ENCODE measurements at regions not wholly inside any gene's neighbourhood (a gene's known extent, or its start where the extent isn't known, plus 50 kb on each side); places are given as distances from the start of the nearest gene placed in this dataset.

GRCh38 chr7:24492576-24492975 lies 80.7 kb upstream of the PALS2 start:
- intact Hi-C loops (cut with DNase I, micrococcal nuclease), result no loop called here
- Mint-ChIP-seq H3K4me3 (no peak overlapping the region), H3K36me3 (ENCODE audit: low read depth) (no peaks in the 10 kb centered on the region), H3K9me3 (ENCODE audit: low read depth) (no peaks in the 10 kb centered on the region), H3K27ac (no peak overlapping the region), H3K4me1 (no peaks in the 10 kb centered on the region), H3K27me3 (peaks cover 18% of the 10 kb centered on the region)
- DNase-seq, result no peak
- CTCF ChIA-PET, result no interaction called here
- POLR2A ChIA-PET, result interaction anchor here (0.6 kb wide), 1 partner anchor 37 kb away, joined by 3 read pairs; no protein-coding TSS in a partner anchor
- no peak for ATAC-seq

- CTCF ChIA-PET, result no interaction called here
- POLR2A ChIA-PET, result no interaction called here
- no peaks in the 10 kb centered on the region for H3K9me3 Mint-ChIP-seq (ENCODE audit: low read depth)
- H3K4me1 Mint-ChIP-seq, result no peaks in the 10 kb centered on the region
- H3K27ac Mint-ChIP-seq, result no peak overlapping the region
- H3K4me3 Mint-ChIP-seq, result no peak overlapping the region
- H3K27me3 Mint-ChIP-seq, result peaks cover 13% of the 10 kb centered on the region
- ATAC-seq, result no peak
- intact Hi-C loops (cut with DNase I, micrococcal nuclease), result no loop called here
- DNase-seq, result no peak
- H3K36me3 Mint-ChIP-seq (ENCODE audit: low read depth), result no peaks in the 10 kb centered on the region
Measured at GRCh38 chr7:24494832-24495231, 78.4 kb upstream of the PALS2 start.

DNA sequence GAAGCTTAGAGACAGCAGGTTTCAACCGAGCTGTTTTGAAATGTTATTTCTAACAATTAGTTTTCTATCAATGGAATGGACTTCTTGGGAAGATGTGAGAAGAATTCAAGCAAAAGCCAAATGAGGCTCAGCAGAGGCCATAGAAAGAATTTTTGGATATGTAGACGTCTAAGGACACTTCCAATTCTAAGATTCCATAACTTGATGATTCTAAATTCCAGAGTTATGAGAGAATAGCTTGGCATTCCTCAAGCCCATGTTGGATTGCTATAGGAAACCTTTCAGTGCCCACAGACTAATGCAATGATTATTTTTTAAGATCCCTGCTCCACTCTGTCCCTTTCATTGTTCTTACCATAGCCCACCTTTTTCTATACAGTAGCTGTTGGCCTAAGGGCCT lies 77.2 kb upstream of the PALS2 start:
- no peak overlapping the region for H3K27ac Mint-ChIP-seq
- H3K4me1 Mint-ChIP-seq, result no peaks in the 10 kb centered on the region
- peaks cover 6% of the 10 kb centered on the region for H3K27me3 Mint-ChIP-seq
- intact Hi-C loops (cut with DNase I, micrococcal nuclease), result no loop called here
- CTCF ChIA-PET, result interaction anchor here (0.8 kb wide), 1 partner anchor 173 kb away, joined by 3 read pairs; no protein-coding TSS in a partner anchor
- no peak overlapping the region for H3K4me3 Mint-ChIP-seq
- ATAC-seq (no peak), DNase-seq (no peak)
- H3K9me3 Mint-ChIP-seq (ENCODE audit: low read depth), result no peaks in the 10 kb centered on the region
- POLR2A ChIA-PET, result no interaction called here
- no peaks in the 10 kb centered on the region for H3K36me3 Mint-ChIP-seq (ENCODE audit: low read depth)

GRCh38 chr7:24498439-24498838 lies 74.8 kb upstream of the PALS2 start:
- no peaks in the 10 kb centered on the region for H3K27me3 Mint-ChIP-seq
- H3K27ac Mint-ChIP-seq, result no peak overlapping the region
- POLR2A ChIA-PET, result no interaction called here
- CTCF ChIA-PET, result interaction anchor here (0.7 kb wide), 2 partner anchors 12 to 594 kb away, joined by 3 read pairs; no protein-coding TSS in a partner anchor
- no peaks in the 10 kb centered on the region for H3K4me1 Mint-ChIP-seq
- no peaks in the 10 kb centered on the region for H3K36me3 Mint-ChIP-seq (ENCODE audit: low read depth)
- ATAC-seq, result no peak
- H3K4me3 Mint-ChIP-seq, result no peak overlapping the region
- DNase-seq, result no peak
- H3K9me3 Mint-ChIP-seq (ENCODE audit: low read depth), result no peaks in the 10 kb centered on the region
- intact Hi-C loops (cut with DNase I, micrococcal nuclease), result no loop called here

GRCh38 chr7:24499871-24500270 lies 73.4 kb upstream of the PALS2 start:
- ChIA-PET POLR2A (no interaction called here), CTCF (no interaction called here)
- ATAC-seq, result no peak
- H3K4me1 Mint-ChIP-seq, result no peaks in the 10 kb centered on the region
- intact Hi-C loops (cut with DNase I, micrococcal nuclease), result no loop called here
- H3K27me3 Mint-ChIP-seq, result no peaks in the 10 kb centered on the region
- H3K4me3 Mint-ChIP-seq, result no peak overlapping the region
- no peak overlapping the region for H3K27ac Mint-ChIP-seq
- no peaks in the 10 kb centered on the region for H3K36me3 Mint-ChIP-seq (ENCODE audit: low read depth)
- no peak for DNase-seq
- no peaks in the 10 kb centered on the region for H3K9me3 Mint-ChIP-seq (ENCODE audit: low read depth)

DNA sequence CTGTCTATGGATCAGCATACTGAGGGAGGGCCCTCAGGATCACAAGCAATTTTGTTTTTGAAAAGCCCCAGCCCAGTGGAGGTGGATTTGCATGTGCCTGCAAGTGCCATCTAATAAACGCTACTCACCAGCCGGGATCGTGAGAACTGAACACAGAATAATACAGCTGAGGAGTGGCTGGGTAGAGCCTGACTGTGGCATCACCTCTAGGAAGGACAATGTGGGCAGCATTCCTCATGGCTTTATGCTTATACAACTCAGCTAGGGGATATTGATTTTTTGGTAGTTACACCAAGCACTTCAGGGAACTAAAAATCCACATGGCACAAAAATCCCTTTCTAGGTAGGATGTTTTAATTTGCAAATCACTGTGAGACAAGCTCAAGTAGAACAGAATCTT lies 72.7 kb upstream of the PALS2 start:
- CTCF ChIA-PET, result no interaction called here
- no peaks in the 10 kb centered on the region for H3K27me3 Mint-ChIP-seq

GRCh38 chr7:24501009-24501408 lies 72.2 kb upstream of the PALS2 start:
- Mint-ChIP-seq H3K9me3 (ENCODE audit: low read depth) (no peaks in the 10 kb centered on the region), H3K4me3 (no peak overlapping the region), H3K27ac (no peak overlapping the region), H3K36me3 (ENCODE audit: low read depth) (no peaks in the 10 kb centered on the region), H3K4me1 (no peaks in the 10 kb centered on the region), H3K27me3 (no peaks in the 10 kb centered on the region)
- CTCF ChIA-PET, result interaction anchor here (0.6 kb wide), 1 partner anchor 660 kb away, joined by 3 read pairs; no protein-coding TSS in a partner anchor
- no peak for DNase-seq
- intact Hi-C loops (cut with DNase I, micrococcal nuclease), result no loop called here
- ATAC-seq, result no peak
- POLR2A ChIA-PET, result no interaction called here

More for the DNA sequence above, 72.7 kb upstream of the PALS2 start:
- Mint-ChIP-seq H3K9me3 (ENCODE audit: low read depth) (no peaks in the 10 kb centered on the region), H3K4me1 (no peaks in the 10 kb centered on the region), H3K4me3 (no peak overlapping the region), H3K36me3 (ENCODE audit: low read depth) (no peaks in the 10 kb centered on the region), H3K27ac (no peak overlapping the region)
- DNase-seq (no peak), ATAC-seq (no peak)
- intact Hi-C loops (cut with DNase I, micrococcal nuclease), result no loop called here
- POLR2A ChIA-PET, result no interaction called here

- POLR2A ChIA-PET, result no interaction called here
- no peak for DNase-seq
- Mint-ChIP-seq H3K4me3 (no peak overlapping the region), H3K36me3 (ENCODE audit: low read depth) (no peaks in the 10 kb centered on the region), H3K27ac (no peak overlapping the region), H3K4me1 (no peaks in the 10 kb centered on the region), H3K9me3 (ENCODE audit: low read depth) (no peaks in the 10 kb centered on the region), H3K27me3 (no peaks in the 10 kb centered on the region)
- intact Hi-C loops (cut with DNase I, micrococcal nuclease), result no loop called here
- CTCF ChIA-PET, result interaction anchor here (0.6 kb wide), 1 partner anchor 660 kb away, joined by 3 read pairs; no protein-coding TSS in a partner anchor
- ATAC-seq, result no peak
Measured at GRCh38 chr7:24501443-24502134, 71.7 kb upstream of the PALS2 start.

DNA sequence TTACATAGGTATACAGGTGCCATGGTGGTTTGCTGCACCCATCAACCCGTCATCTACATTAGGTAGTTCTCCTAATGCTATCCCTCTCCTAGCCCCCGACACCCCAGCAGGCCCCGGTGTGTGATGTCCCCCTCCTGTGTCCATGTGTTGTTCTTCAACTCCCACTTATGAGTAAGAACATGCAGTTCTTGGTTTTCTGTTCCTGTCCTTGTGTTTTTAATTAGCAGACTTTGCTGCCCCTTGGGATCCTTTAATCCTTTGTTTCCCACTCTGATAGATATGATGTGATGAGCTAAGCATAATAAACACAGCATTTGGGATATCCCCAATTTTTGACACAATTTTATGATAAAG lies 71.1 kb upstream of the PALS2 start:
- Mint-ChIP-seq H3K9me3 (ENCODE audit: low read depth) (no peaks in the 10 kb centered on the region), H3K4me3 (no peak overlapping the region), H3K27ac (no peak overlapping the region), H3K36me3 (ENCODE audit: low read depth) (no peaks in the 10 kb centered on the region), H3K27me3 (no peaks in the 10 kb centered on the region), H3K4me1 (no peaks in the 10 kb centered on the region)
- POLR2A ChIA-PET, result no interaction called here
- no peak for DNase-seq
- intact Hi-C loops (cut with DNase I, micrococcal nuclease), result no loop called here
- no peak for ATAC-seq
- CTCF ChIA-PET, result no interaction called here

GRCh38 chr7:24503506-24503905 lies 69.7 kb upstream of the PALS2 start:
- DNase-seq, result no peak
- ChIA-PET POLR2A (no interaction called here), CTCF (no interaction called here)
- no peak for ATAC-seq
- no peaks in the 10 kb centered on the region for H3K4me1 Mint-ChIP-seq
- no peaks in the 10 kb centered on the region for H3K27me3 Mint-ChIP-seq
- intact Hi-C loops (cut with DNase I, micrococcal nuclease), result no loop called here
- no peaks in the 10 kb centered on the region for H3K9me3 Mint-ChIP-seq (ENCODE audit: low read depth)
- no peaks in the 10 kb centered on the region for H3K36me3 Mint-ChIP-seq (ENCODE audit: low read depth)
- H3K4me3 Mint-ChIP-seq, result no peak overlapping the region
- H3K27ac Mint-ChIP-seq, result no peak overlapping the region

DNA sequence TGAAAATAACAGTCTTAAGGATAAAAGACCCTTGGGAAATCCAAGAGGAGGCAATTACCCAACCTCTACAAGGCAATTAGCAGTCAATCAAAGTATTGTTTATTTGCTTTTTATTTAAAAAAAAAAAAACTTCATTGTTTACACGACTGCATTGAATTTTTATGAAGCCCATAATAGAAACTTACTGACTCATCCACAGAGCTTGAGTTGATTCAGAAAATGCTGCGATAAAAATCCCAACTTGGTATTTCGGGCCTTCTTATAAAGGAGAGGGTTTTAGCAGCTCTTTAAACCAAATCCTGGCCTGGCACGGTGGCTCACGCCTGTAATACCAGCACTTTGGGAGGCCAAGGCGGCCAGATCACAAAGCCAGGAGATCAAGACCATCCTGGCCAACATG lies 69.2 kb upstream of the PALS2 start:
- no peaks in the 10 kb centered on the region for H3K27me3 Mint-ChIP-seq
- CTCF ChIA-PET, result no interaction called here
- no peaks in the 10 kb centered on the region for H3K4me1 Mint-ChIP-seq
- intact Hi-C loops (cut with DNase I, micrococcal nuclease), result no loop called here
- no peak overlapping the region for H3K27ac Mint-ChIP-seq
- DNase-seq, result no peak
- H3K4me3 Mint-ChIP-seq, result no peak overlapping the region
- no peaks in the 10 kb centered on the region for H3K9me3 Mint-ChIP-seq (ENCODE audit: low read depth)
- no peak for ATAC-seq
- H3K36me3 Mint-ChIP-seq (ENCODE audit: low read depth), result no peaks in the 10 kb centered on the region
- POLR2A ChIA-PET, result no interaction called here

GRCh38 chr7:24504836-24505235 lies 68.4 kb upstream of the PALS2 start:
- H3K4me1 Mint-ChIP-seq, result no peaks in the 10 kb centered on the region
- ChIA-PET CTCF (interaction anchor here (1.2 kb wide), 1 partner anchor 17 kb away, joined by 3 read pairs; no protein-coding TSS in a partner anchor), POLR2A (no interaction called here)
- H3K27me3 Mint-ChIP-seq, result no peaks in the 10 kb centered on the region
- H3K27ac Mint-ChIP-seq, result no peak overlapping the region
- no peaks in the 10 kb centered on the region for H3K36me3 Mint-ChIP-seq (ENCODE audit: low read depth)
- DNase-seq (no peak), ATAC-seq (no peak)
- H3K4me3 Mint-ChIP-seq, result no peak overlapping the region
- H3K9me3 Mint-ChIP-seq (ENCODE audit: low read depth), result no peaks in the 10 kb centered on the region
- intact Hi-C loops (cut with DNase I, micrococcal nuclease), result no loop called here
